ENCODE measurements at regions not wholly inside any gene's neighbourhood (a gene's known extent, or its start where the extent isn't known, plus 50 kb on each side); places are given as distances from the start of the nearest gene placed in this dataset.

- no peak for ATAC-seq (ENCODE audit: insufficient read depth, low read depth)
- Histone ChIP-seq H4K20me1 (ENCODE audit: insufficient read depth, low read length) (no peaks in the 10 kb centered on the region), H3K27ac (ENCODE audit: low read length) (no peak overlapping the region), H3K27me3 (ENCODE audit: insufficient read depth, low read length, poor library complexity) (no peaks in the 10 kb centered on the region), H3K36me3 (ENCODE audit: insufficient read depth, low read length) (no peaks in the 10 kb centered on the region), H3K79me2 (ENCODE audit: insufficient read depth, low read length) (no peaks in the 10 kb centered on the region), H3K9ac (ENCODE audit: low read depth, low read length) (no peak overlapping the region), H3K9me3 (ENCODE audit: insufficient read depth, low read length, severe bottlenecking) (no peaks in the 10 kb centered on the region), H3K4me2 (ENCODE audit: insufficient read depth, low read length) (no peak overlapping the region), H3K4me3 (ENCODE audit: low read depth in 1 of 2, low read length in 2 of 2) (no peak overlapping the region), H3K4me1 (ENCODE audit: insufficient read depth, low read length) (no peaks in the 10 kb centered on the region), H2AFZ (ENCODE audit: low read depth, low read length) (no peak overlapping the region)
- TF ChIP-seq CTCF (IDR thresholded peaks at IDR 0.05; ENCODE audit: borderline replicate concordance, extremely low read depth, low read length, poor library complexity, severe bottlenecking) (no peak), EZH2 (IDR thresholded peaks at IDR 0.05; ENCODE audit: borderline replicate concordance, low read depth, low read length, severe bottlenecking) (no peak)
- DNase-seq = no peak
Measured at GRCh38 chr12:77344651-77345050, 279.3 kb upstream of the E2F7 start.

GRCh38 chr12:77343291-77343690, 277.9 kb upstream of the E2F7 start:
- Histone ChIP-seq H3K4me2 (ENCODE audit: insufficient read depth, low read length) (no peak overlapping the region), H3K4me3 (ENCODE audit: low read depth in 1 of 2, low read length in 2 of 2) (no peak overlapping the region), H3K9me3 (ENCODE audit: insufficient read depth, low read length, severe bottlenecking) (no peaks in the 10 kb centered on the region), H3K79me2 (ENCODE audit: insufficient read depth, low read length) (no peaks in the 10 kb centered on the region), H4K20me1 (ENCODE audit: insufficient read depth, low read length) (no peaks in the 10 kb centered on the region), H3K4me1 (ENCODE audit: insufficient read depth, low read length) (no peaks in the 10 kb centered on the region), H3K36me3 (ENCODE audit: insufficient read depth, low read length) (no peaks in the 10 kb centered on the region), H3K27me3 (ENCODE audit: insufficient read depth, low read length, poor library complexity) (no peaks in the 10 kb centered on the region), H3K9ac (ENCODE audit: low read depth, low read length) (no peak overlapping the region), H2AFZ (ENCODE audit: low read depth, low read length) (no peak overlapping the region), H3K27ac (ENCODE audit: low read length) (no peak overlapping the region)
- TF ChIP-seq EZH2 (IDR thresholded peaks at IDR 0.05; ENCODE audit: borderline replicate concordance, low read depth, low read length, severe bottlenecking) (no peak), CTCF (IDR thresholded peaks at IDR 0.05; ENCODE audit: borderline replicate concordance, extremely low read depth, low read length, poor library complexity, severe bottlenecking) (no peak)
- ATAC-seq (ENCODE audit: insufficient read depth, low read depth) (no peak), DNase-seq (no peak)

- no peak overlapping the region for H3K4me3 ChIP-seq (ENCODE audit: low read depth in 1 of 2, low read length in 2 of 2)
- no peak overlapping the region for H3K9ac ChIP-seq (ENCODE audit: low read depth, low read length)
- no peak overlapping the region for H3K27ac ChIP-seq (ENCODE audit: low read length)
- no peaks in the 10 kb centered on the region for H3K9me3 ChIP-seq (ENCODE audit: insufficient read depth, low read length, severe bottlenecking)
- H3K4me2 ChIP-seq (ENCODE audit: insufficient read depth, low read length) = no peak overlapping the region
- TF ChIP-seq EZH2 (IDR thresholded peaks at IDR 0.05; ENCODE audit: borderline replicate concordance, low read depth, low read length, severe bottlenecking) (no peak), CTCF (IDR thresholded peaks at IDR 0.05; ENCODE audit: borderline replicate concordance, extremely low read depth, low read length, poor library complexity, severe bottlenecking) (no peak)
- ATAC-seq (ENCODE audit: insufficient read depth, low read depth) (no peak), DNase-seq (no peak)
- H3K79me2 ChIP-seq (ENCODE audit: insufficient read depth, low read length) = no peaks in the 10 kb centered on the region
- H3K36me3 ChIP-seq (ENCODE audit: insufficient read depth, low read length) = no peaks in the 10 kb centered on the region
- H2AFZ ChIP-seq (ENCODE audit: low read depth, low read length) = no peak overlapping the region
- H4K20me1 ChIP-seq (ENCODE audit: insufficient read depth, low read length) = no peaks in the 10 kb centered on the region
- H3K4me1 ChIP-seq (ENCODE audit: insufficient read depth, low read length) = no peaks in the 10 kb centered on the region
- no peaks in the 10 kb centered on the region for H3K27me3 ChIP-seq (ENCODE audit: insufficient read depth, low read length, poor library complexity)
Measured at GRCh38 chr12:77342253-77342652, 276.9 kb upstream of the E2F7 start.

- Histone ChIP-seq H3K27ac (ENCODE audit: low read length) (no peak overlapping the region), H3K4me3 (ENCODE audit: low read depth in 1 of 2, low read length in 2 of 2) (no peak overlapping the region), H3K27me3 (ENCODE audit: insufficient read depth, low read length, poor library complexity) (no peaks in the 10 kb centered on the region), H2AFZ (ENCODE audit: low read depth, low read length) (no peak overlapping the region), H3K4me2 (ENCODE audit: insufficient read depth, low read length) (no peak overlapping the region), H3K9ac (ENCODE audit: low read depth, low read length) (no peak overlapping the region), H4K20me1 (ENCODE audit: insufficient read depth, low read length) (no peaks in the 10 kb centered on the region), H3K36me3 (ENCODE audit: insufficient read depth, low read length) (no peaks in the 10 kb centered on the region), H3K4me1 (ENCODE audit: insufficient read depth, low read length) (no peaks in the 10 kb centered on the region), H3K9me3 (ENCODE audit: insufficient read depth, low read length, severe bottlenecking) (no peaks in the 10 kb centered on the region), H3K79me2 (ENCODE audit: insufficient read depth, low read length) (no peaks in the 10 kb centered on the region)
- TF ChIP-seq CTCF (IDR thresholded peaks at IDR 0.05; ENCODE audit: borderline replicate concordance, extremely low read depth, low read length, poor library complexity, severe bottlenecking) (no peak), EZH2 (IDR thresholded peaks at IDR 0.05; ENCODE audit: borderline replicate concordance, low read depth, low read length, severe bottlenecking) (no peak)
- ATAC-seq (ENCODE audit: insufficient read depth, low read depth) (no peak), DNase-seq (no peak)
Measured at GRCh38 chr12:77339610-77340009, 274.2 kb upstream of the E2F7 start.
